VCaP (cell line): ENCODE measurements at regions not wholly inside any gene's neighbourhood (a gene's known extent, or its start where the extent isn't known, plus 50 kb on each side); places are given as distances from the start of the nearest gene placed in this dataset.
"Not testable (repeated sequence)": the region's sequence is repeated elsewhere in the genome, so short reads cannot be mapped to it uniquely, and the experiment has no call there.

ENCODE experiments used
- H3K27ac ChIP-seq: fragments of 450-650 bp; 2 replicates; pipeline ENCODE4 v1.5.1; 2017
- CTCF ChIP-seq: fragments of 450-650 bp; conservative IDR thresholded peaks from 2 replicates; pipeline ENCODE4 v1.5.1; 2017; ENCODE audit warnings: mild to moderate bottlenecking, moderate library complexity

DNA sequence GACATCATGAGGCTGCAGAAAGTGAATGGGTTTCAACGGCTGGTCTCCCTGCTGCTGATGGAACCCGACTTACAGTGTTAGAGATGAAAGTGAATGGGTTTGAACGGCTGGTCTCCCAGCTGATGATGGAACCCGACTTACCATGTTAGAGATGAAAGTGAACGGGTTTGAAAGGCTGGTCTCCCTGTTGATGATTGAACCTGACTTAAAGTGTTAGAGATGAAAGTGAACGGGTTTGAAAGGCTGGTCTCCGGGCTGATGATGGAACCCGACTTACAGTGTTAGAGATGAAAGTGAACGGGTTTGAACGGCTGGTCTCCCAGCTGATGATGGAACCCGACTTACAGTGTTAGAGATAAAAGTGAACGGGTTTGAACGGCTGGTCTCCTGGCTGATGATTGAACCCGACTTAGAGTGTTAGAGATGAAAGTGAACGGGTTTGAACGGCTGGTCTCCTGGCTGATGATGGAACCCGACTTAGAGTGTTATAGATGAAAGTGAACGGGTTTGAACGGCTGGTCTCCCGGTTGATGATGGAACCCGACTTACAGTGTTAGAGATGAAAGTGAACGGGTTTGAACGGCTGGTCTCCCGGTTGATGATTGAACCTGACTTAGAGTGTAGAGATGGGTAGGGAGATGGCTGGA lies 76.1 kb upstream of the ALKAL2 start:
- no peak for TF ChIP-seq CTCF
- H3K27ac ChIP-seq = no peak overlapping the region

- no peak overlapping the region for H3K27ac ChIP-seq
- TF ChIP-seq CTCF = no peak
Observed at GRCh38 chr2:362924-363323, 75.0 kb upstream of the ALKAL2 start.

- H3K27ac ChIP-seq = no peak overlapping the region
- no peak for TF ChIP-seq CTCF
Observed at GRCh38 chr2:360124-360523, 72.2 kb upstream of the ALKAL2 start.

- no peak overlapping the region for H3K27ac ChIP-seq
- no peak for TF ChIP-seq CTCF
Observed at GRCh38 chr2:359047-359446, 71.2 kb upstream of the ALKAL2 start.

DNA sequence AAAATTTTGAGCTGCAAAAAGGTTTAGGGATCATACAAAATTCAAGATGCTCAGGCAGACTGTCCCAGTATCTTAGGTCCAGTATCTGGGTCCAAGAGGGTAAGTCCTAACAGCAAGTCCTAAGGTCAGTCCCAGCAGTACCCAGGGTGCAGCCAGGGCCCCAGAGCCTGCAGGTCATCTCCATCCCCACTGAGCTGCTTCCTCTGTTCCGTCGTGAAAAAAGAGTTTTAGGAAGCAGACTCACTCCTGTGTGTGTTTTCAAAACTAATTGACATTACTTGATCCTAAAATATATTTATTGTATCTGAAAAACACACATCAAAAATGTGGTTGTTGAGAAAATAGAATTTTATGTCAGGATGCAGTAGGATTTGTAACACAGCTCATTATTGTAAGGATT lies 69.9 kb upstream of the ALKAL2 start:
- H3K27ac ChIP-seq = no peak overlapping the region
- no peak for TF ChIP-seq CTCF

GRCh38 chr2:356304-356703 lies 68.4 kb upstream of the ALKAL2 start:
- not testable (repeated sequence) for H3K27ac ChIP-seq

GRCh38 chr2:355773-356172 lies 67.9 kb upstream of the ALKAL2 start:
- no peak overlapping the region for H3K27ac ChIP-seq
- no peak for TF ChIP-seq CTCF

DNA sequence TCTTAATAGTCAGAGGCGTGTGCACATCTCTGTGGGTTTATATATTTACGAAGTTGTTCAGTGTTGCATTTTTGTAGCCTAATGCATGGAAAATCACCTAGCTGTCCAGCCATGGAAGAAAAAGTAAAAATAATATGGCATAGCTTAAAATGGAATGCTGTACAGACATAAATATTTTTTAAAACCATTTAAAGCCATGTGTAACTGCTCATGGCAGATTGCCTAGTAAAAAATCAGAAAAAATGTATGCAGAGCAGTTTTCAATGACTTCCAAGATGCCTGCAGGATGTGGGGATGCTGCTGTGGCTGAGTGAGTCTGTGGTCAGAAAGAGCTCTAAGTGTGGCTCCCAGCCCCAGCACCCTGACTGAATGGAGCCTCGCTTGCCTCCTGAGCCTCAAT lies 64.8 kb upstream of the ALKAL2 start:
- TF ChIP-seq CTCF = no peak
- H3K27ac ChIP-seq = no peak overlapping the region
